ENCODE measurements at regions not wholly inside any gene's neighbourhood (a gene's known extent, or its start where the extent isn't known, plus 50 kb on each side); places are given as distances from the start of the nearest gene placed in this dataset.

DNA sequence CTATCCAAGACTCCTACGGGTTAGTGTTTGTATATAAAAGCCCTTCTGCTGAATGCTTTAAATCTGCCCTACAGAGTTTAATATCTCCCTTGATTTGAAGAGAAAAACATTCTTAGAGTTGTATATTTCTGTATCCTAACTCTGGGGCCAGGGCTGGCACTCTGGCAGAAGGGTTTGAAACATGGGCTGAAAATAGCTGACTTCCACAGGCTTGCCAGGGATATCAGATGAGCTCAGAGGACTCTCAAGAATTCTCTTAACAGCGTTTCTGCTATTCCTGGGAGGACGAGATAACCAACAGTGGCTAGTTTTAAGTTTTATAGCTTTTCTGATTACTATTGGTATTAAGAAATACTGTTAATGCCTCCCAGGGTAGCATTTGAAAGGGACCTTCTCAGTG, 127.5 kb downstream of the LIG4 start:
- Mint-ChIP-seq H3K9me3 (no peaks in the 10 kb centered on the region), H3K36me3 (ENCODE audit: low read depth) (no peaks in the 10 kb centered on the region), H3K4me1 (no peaks in the 10 kb centered on the region), H3K27ac (no peak overlapping the region), H3K4me3 (no peak overlapping the region), H3K27me3 (ENCODE audit: insufficient read depth) (no peaks in the 10 kb centered on the region)
- TF ChIP-seq, protein P1, sequence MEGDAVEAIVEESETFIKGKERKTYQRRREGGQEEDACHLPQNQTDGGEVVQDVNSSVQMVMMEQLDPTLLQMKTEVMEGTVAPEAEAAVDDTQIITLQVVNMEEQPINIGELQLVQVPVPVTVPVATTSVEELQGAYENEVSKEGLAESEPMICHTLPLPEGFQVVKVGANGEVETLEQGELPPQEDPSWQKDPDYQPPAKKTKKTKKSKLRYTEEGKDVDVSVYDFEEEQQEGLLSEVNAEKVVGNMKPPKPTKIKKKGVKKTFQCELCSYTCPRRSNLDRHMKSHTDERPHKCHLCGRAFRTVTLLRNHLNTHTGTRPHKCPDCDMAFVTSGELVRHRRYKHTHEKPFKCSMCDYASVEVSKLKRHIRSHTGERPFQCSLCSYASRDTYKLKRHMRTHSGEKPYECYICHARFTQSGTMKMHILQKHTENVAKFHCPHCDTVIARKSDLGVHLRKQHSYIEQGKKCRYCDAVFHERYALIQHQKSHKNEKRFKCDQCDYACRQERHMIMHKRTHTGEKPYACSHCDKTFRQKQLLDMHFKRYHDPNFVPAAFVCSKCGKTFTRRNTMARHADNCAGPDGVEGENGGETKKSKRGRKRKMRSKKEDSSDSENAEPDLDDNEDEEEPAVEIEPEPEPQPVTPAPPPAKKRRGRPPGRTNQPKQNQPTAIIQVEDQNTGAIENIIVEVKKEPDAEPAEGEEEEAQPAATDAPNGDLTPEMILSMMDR (conservative IDR thresholded peaks at IDR 0.05): no peak
- Histone ChIP-seq H3K27ac (ENCODE audit: low read depth, low read length) (no peak overlapping the region), H3K27me3 (ENCODE audit: control insufficient read depth, insufficient read depth, low read length, poor library complexity, severe bottlenecking) (no peaks in the 10 kb centered on the region), H3K36me3 (ENCODE audit: control insufficient read depth, insufficient read depth, low read length) (no peaks in the 10 kb centered on the region), H3K9ac (ENCODE audit: extremely low read depth, low read length, poor library complexity, severe bottlenecking) (no peak overlapping the region), H3K9me3 (ENCODE audit: control insufficient read depth, low read length) (no peaks in the 10 kb centered on the region), H3K4me1 (ENCODE audit: control insufficient read depth, insufficient read depth, low read length) (no peaks in the 10 kb centered on the region), H3K4me3 (ENCODE audit: low read length) (no peak overlapping the region)
- no peak for DNase-seq
- WGBS, 2 experiments (ENCODE audit: insufficient coverage in 1 of 2, insufficient read length in 1 of 2): 90 to 100% methylated on average over 2 to 3 of the region's 3 CpGs

DNA sequence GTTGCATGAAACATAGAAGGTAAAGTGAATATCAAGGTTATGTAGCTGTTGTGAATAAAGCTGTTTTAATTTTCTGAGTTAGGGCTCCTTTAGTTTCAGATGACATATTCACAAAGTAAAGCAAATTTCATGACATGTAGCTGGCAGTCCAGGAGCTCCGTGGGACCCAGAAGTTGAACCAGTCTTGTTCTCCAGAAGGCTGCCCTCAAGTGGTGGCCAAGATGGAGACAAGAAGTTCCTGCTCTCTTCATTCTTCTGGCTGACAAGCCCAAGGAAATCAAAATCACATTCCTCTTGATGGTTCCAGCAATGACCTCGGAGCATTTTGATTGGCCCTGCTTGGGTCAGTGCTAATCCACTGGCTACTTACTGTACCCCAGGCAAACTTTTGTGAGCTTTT, 128.7 kb downstream of the LIG4 start:
- peak; percentile 75 for DNase-seq
- no peaks in the 10 kb centered on the region for H3K9me3 Mint-ChIP-seq
- no peak overlapping the region for H3K4me3 Mint-ChIP-seq
- H3K4me3 ChIP-seq (ENCODE audit: low read length): no peak overlapping the region
- no peak overlapping the region for H3K27ac Mint-ChIP-seq
- 67 to 69% methylated on average over 2 of the region's 2 CpGs for WGBS, 2 experiments (ENCODE audit: insufficient coverage in 1 of 2, insufficient read length in 1 of 2)
- no peak overlapping the region for H3K27ac ChIP-seq (ENCODE audit: low read depth, low read length)
- H3K36me3 Mint-ChIP-seq (ENCODE audit: low read depth): no peaks in the 10 kb centered on the region
- no peaks in the 10 kb centered on the region for H3K4me1 ChIP-seq (ENCODE audit: control insufficient read depth, insufficient read depth, low read length)
- H3K9ac ChIP-seq (ENCODE audit: extremely low read depth, low read length, poor library complexity, severe bottlenecking): no peak overlapping the region
- no peaks in the 10 kb centered on the region for H3K36me3 ChIP-seq (ENCODE audit: control insufficient read depth, insufficient read depth, low read length)
- H3K4me1 Mint-ChIP-seq: no peaks in the 10 kb centered on the region
- H3K27me3 ChIP-seq (ENCODE audit: control insufficient read depth, insufficient read depth, low read length, poor library complexity, severe bottlenecking): no peaks in the 10 kb centered on the region
- no peaks in the 10 kb centered on the region for H3K27me3 Mint-ChIP-seq (ENCODE audit: insufficient read depth)
- TF ChIP-seq, protein P1 (conservative IDR thresholded peaks at IDR 0.05): peak; percentile 73
- H3K9me3 ChIP-seq (ENCODE audit: control insufficient read depth, low read length): no peaks in the 10 kb centered on the region

DNA sequence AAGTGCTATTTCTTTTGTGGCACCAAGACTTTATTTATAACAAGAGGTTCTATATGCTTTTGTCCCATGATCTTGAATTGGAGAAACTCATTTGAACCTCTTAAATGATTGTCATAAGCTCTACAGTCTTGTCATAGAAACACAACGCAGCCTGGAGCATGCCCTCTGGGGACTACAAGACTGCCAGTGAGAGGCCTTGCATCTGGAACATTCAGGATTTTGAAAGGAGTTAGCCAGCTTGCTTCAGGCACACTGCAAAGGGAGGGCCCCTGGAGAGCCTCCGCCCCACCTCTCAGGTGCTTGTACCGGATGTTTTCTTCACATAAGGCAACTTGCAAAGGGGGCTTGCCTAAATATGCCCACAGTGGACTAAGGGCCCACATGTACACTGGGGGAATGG, 130.5 kb downstream of the LIG4 start:
- no peak overlapping the region for H3K4me3 Mint-ChIP-seq
- no peaks in the 10 kb centered on the region for H3K36me3 ChIP-seq (ENCODE audit: control insufficient read depth, insufficient read depth, low read length)
- no peak for DNase-seq
- 88 to 91% methylated on average over 3 of the region's 3 CpGs for WGBS, 2 experiments (ENCODE audit: insufficient coverage in 1 of 2, insufficient read length in 1 of 2)
- TF ChIP-seq, protein P1 (conservative IDR thresholded peaks at IDR 0.05): no peak
- no peaks in the 10 kb centered on the region for H3K36me3 Mint-ChIP-seq (ENCODE audit: low read depth)
- H3K4me1 Mint-ChIP-seq: no peaks in the 10 kb centered on the region
- no peak overlapping the region for H3K9ac ChIP-seq (ENCODE audit: extremely low read depth, low read length, poor library complexity, severe bottlenecking)
- H3K27me3 Mint-ChIP-seq (ENCODE audit: insufficient read depth): no peaks in the 10 kb centered on the region
- H3K27ac Mint-ChIP-seq: no peak overlapping the region
- no peak overlapping the region for H3K4me3 ChIP-seq (ENCODE audit: low read length)
- H3K4me1 ChIP-seq (ENCODE audit: control insufficient read depth, insufficient read depth, low read length): no peaks in the 10 kb centered on the region
- H3K9me3 ChIP-seq (ENCODE audit: control insufficient read depth, low read length): no peaks in the 10 kb centered on the region
- no peaks in the 10 kb centered on the region for H3K27me3 ChIP-seq (ENCODE audit: control insufficient read depth, insufficient read depth, low read length, poor library complexity, severe bottlenecking)
- H3K9me3 Mint-ChIP-seq: no peaks in the 10 kb centered on the region
- no peak overlapping the region for H3K27ac ChIP-seq (ENCODE audit: low read depth, low read length)
